IPS DF 4.7 (cell line): ENCODE measurements at regions not wholly inside any gene's neighbourhood (a gene's known extent, or its start where the extent isn't known, plus 50 kb on each side); places are given as distances from the start of the nearest gene placed in this dataset.
A peak's percentile ranks its signal among the peaks of the same experiment; 100 is the strongest.

Experiments used
- DNase-seq: peaks from one replicate; pipeline ENCODE4 v3.0.0-alpha.2; 2013; ENCODE audit warnings: low spot score; ENCODE audit errors: extremely low read depth

DNA sequence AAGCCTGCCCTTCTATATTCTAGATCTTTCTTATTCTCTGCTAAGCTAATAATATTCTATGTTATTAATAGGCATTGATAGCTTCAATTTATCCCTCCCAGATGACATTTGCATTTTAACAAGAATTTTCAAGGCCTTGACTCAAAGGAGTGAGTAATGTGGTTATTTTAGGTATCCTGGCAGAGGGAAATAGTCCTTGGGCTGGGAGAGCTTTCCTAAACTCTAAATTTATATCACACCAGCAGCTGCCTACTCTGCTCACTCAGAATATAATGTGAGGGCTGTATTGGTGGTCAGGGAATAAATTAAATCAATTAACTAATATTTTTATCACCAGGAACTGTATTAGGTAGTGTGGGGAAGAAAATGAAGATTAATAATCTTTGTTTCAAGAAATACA lies 74.8 kb upstream of the ADAM23 start:
- no peak for DNase-seq

GRCh38 chr2:206368933-206369569 lies 74.3 kb upstream of the ADAM23 start:
- no peak for DNase-seq

DNA sequence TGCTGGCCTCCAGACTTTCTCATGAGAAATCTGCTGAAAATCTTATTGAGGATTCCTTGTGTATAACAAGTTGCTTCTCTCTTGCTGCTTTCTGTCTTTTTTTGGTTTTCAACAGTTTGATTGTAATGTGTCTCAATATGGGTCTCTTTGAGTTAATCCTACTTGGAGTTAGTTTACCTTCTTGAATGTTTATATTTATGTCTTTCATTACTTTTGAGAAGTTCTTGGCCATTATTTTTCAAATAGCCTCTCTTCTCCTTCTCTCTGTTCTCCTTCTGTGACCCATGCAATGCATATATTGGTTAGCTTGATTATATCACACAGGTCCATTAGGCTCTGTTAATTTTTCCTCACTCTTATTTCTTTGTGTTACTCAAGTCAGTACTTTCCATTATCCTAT lies 67.4 kb upstream of the ADAM23 start:
- no peak for DNase-seq

DNA sequence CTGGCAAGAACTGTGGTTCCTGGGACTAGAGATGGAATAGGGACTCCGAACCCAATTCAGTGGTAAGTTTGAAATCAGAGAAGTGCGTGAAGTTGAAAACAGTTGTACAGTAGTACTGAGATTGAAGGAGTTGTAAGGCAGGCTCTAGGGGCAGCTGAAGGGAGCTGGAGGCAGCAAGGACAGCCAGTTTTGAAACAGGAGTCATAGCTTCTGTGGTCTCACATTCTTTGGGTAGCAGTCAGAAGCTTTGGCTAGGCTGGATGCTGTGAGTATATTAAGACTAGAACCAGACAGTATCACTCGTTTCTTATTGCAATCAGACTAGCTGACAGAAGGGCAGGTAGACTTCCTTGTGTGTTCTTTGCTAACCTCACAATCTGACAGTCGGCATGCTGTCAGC lies 64.5 kb upstream of the ADAM23 start:
- no peak for DNase-seq

DNA sequence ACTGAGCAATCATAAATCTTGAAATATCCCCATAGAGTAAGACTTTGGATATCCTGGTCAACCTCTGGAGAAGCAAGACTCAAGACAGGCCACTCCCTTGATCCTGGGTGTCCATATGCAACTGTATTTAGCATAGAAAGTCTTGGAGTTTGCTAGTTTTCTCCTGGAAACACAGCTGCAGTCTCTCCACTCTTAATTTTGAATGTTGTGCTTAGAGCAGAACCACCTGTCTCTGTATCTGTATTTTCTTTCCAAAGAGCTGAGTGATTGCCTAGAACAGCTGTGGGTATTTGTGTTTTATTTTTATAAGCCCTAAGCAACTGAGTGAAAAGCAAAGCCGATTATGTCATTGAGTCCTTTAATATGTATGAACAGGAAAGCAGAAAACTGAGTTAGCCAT lies 64.1 kb upstream of the ADAM23 start:
- DNase-seq: no peak

- DNase-seq: no peak
Measured at GRCh38 chr2:206379886-206380285, 63.4 kb upstream of the ADAM23 start.

DNA sequence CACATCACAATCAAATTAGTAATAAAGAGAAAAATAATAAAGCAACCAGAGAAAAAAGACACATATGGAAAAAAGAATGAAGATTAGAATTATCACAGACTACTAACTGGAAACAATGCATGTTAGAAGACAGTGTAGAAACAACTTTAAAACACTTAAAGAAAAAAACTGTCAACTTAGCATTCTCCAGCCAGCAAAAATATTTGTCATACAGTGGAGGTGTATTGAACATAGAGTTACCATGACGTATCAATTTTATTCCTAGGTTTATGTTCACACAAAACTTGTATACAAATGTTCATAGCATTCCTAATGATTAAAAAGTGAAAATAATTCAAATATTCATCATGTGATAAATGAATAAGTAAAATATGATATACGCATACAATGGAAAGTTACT lies 61.5 kb upstream of the ADAM23 start:
- DNase-seq: no peak

GRCh38 chr2:206383669-206384068 lies 59.7 kb upstream of the ADAM23 start:
- no peak for DNase-seq

DNA sequence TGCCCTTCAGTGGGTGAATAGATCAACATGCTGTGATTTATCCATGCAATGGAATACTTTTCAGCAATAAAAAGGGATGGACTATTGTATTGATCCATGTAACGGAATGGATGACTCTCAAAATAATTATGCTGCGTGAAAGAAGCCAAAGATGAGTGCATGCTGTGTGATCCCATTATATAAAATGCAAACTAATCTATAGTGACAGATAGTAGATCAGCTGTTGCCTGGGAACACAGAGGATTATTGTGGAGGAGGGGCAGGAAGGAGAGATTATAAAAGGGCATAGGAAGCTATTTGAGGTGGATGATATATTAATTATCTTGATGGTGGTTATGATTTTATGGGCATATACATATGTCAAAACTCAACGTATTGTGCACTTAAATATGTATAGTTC lies 55.5 kb upstream of the ADAM23 start:
- no peak for DNase-seq

GRCh38 chr2:206388698-206389097 lies 54.6 kb upstream of the ADAM23 start:
- no peak for DNase-seq

DNA sequence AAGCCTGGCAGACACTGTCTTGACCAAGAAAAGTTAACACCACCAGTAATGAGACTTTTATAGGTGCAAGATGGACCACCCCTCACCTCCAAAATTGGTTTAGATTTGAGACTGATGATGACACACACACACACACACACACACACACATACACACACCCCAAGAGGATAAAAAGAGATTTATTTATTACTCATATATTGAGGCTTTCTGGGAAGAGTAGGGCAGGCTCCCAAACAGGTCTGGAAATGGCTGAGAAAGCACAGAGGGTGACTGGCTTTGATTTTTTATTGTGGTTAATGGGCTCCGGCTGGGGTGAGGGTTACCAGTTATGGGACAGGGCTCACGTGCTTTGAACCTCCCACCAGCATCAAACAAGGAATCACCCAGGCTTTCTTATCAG lies 54.2 kb upstream of the ADAM23 start:
- no peak for DNase-seq

DNA sequence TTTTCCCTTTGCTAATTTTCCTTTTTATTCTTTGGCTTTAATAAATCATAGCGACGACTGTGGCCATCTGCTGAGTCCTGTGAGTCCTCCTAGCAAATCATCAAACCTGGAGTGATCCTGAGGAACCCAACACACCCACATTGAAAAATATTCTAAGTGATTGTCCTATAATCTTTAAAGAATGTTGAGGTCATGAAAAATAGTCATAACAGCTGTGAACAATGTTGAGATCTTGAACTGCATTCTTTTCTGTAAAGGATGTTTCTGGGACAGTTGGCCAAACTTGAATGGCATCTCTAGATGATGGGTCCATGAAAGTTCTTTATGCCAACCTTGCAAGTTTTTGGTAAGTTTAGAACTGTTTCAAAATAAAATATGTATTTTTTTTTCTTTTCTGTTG lies 53.2 kb upstream of the ADAM23 start:
- DNase-seq: no peak

DNA sequence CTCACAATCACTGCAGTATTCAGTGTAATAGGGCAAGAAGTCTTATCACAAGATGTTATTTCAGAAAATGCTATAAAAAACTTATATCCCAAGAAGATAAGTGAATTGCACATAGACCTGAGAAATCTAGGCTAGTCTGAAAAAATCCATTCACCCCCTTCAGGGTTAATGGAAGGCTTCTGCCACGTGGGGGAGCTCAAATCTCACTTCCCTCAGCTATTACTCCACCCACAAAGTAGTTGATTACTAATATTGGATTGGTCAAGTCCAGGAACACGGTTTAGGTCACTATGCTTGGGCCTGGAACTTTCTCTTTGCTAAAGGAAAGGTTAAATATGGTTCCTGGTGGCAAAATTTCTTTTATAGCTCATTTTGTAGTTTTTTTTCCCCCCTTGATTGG lies 51.2 kb upstream of the ADAM23 start:
- DNase-seq: peak; percentile 11
